Adipocyte (in vitro differentiated cells): ENCODE measurements at regions not wholly inside any gene's neighbourhood (a gene's known extent, or its start where the extent isn't known, plus 50 kb on each side); places are given as distances from the start of the nearest gene placed in this dataset.
A peak's percentile ranks its signal among the peaks of the same experiment; 100 is the strongest.

Experiments
- DNase-seq: peaks from one replicate; pipeline ENCODE4 v3.0.0-alpha.2; 2015; ENCODE audit warnings: low read depth
- H3K27me3 ChIP-seq: replicated peaks from 2 replicates; pipeline ENCODE4 v1.7.0; 2013; ENCODE audit warnings: mild to moderate bottlenecking, low read length, moderate library complexity; ENCODE audit not compliant: control insufficient read depth, insufficient read depth
- H3K36me3 ChIP-seq: 2 replicates; pipeline ENCODE4 v1.7.0; 2013; ENCODE audit warnings: low read length, mild to moderate bottlenecking, moderate library complexity; ENCODE audit not compliant: control insufficient read depth, insufficient read depth, severe bottlenecking
- H3K4me1 ChIP-seq: 2 replicates; pipeline ENCODE4 v1.7.0; 2013; ENCODE audit warnings: mild to moderate bottlenecking, low read length, moderate library complexity; ENCODE audit not compliant: control insufficient read depth, insufficient read depth
- H3K4me3 ChIP-seq: 2 replicates; pipeline ENCODE4 v1.7.0; 2013; ENCODE audit warnings: mild to moderate bottlenecking, low read length, moderate library complexity
- H3K9ac ChIP-seq: 2 replicates; pipeline ENCODE4 v1.7.0; 2013; ENCODE audit warnings: mild to moderate bottlenecking, low read length, moderate library complexity
- H3K9me3 ChIP-seq: 2 replicates; pipeline ENCODE4 v1.7.0; 2013; ENCODE audit warnings: mild to moderate bottlenecking, low read length, moderate library complexity; ENCODE audit not compliant: control insufficient read depth

GRCh38 chr1:75984781-75985180, 52.6 kb upstream of the ASB17 start:
- no peak for DNase-seq
- Histone ChIP-seq H3K27me3 (peaks cover 14% of the 10 kb centered on the region), H3K4me1 (no peaks in the 10 kb centered on the region), H3K4me3 (no peak overlapping the region), H3K36me3 (no peaks in the 10 kb centered on the region), H3K9me3 (peaks cover 8% of the 10 kb centered on the region), H3K9ac (no peak overlapping the region)

- Histone ChIP-seq H3K4me3 (no peak overlapping the region), H3K27me3 (peaks cover 19% of the 10 kb centered on the region), H3K9ac (no peak overlapping the region), H3K4me1 (no peaks in the 10 kb centered on the region), H3K9me3 (peaks cover 8% of the 10 kb centered on the region), H3K36me3 (no peaks in the 10 kb centered on the region)
- peak; percentile 65 for DNase-seq
Observed at GRCh38 chr1:75985827-75986226, 53.6 kb upstream of the ASB17 start.

- DNase-seq = no peak
- no peaks in the 10 kb centered on the region for H3K36me3 ChIP-seq
- peaks cover 8% of the 10 kb centered on the region for H3K9me3 ChIP-seq
- no peak overlapping the region for H3K9ac ChIP-seq
- H3K27me3 ChIP-seq = peaks cover 19% of the 10 kb centered on the region
- no peaks in the 10 kb centered on the region for H3K4me1 ChIP-seq
- no peak overlapping the region for H3K4me3 ChIP-seq
Observed at GRCh38 chr1:75986478-75986877, 54.3 kb upstream of the ASB17 start.

GRCh38 chr1:75989121-75989520, 56.9 kb upstream of the ASB17 start:
- H3K9me3 ChIP-seq = peaks cover 4% of the 10 kb centered on the region
- DNase-seq = no peak
- peaks cover 19% of the 10 kb centered on the region for H3K27me3 ChIP-seq
- no peak overlapping the region for H3K4me3 ChIP-seq
- no peak overlapping the region for H3K9ac ChIP-seq
- no peaks in the 10 kb centered on the region for H3K4me1 ChIP-seq
- H3K36me3 ChIP-seq = no peaks in the 10 kb centered on the region

GRCh38 chr1:75990686-75991085, 58.5 kb upstream of the ASB17 start:
- Histone ChIP-seq H3K9ac (no peak overlapping the region), H3K27me3 (peaks cover 19% of the 10 kb centered on the region), H3K36me3 (no peaks in the 10 kb centered on the region), H3K4me1 (no peaks in the 10 kb centered on the region), H3K9me3 (no peaks in the 10 kb centered on the region), H3K4me3 (no peak overlapping the region)
- no peak for DNase-seq

GRCh38 chr1:75991497-75992114, 59.4 kb upstream of the ASB17 start:
- Histone ChIP-seq H3K9me3 (no peaks in the 10 kb centered on the region), H3K36me3 (no peaks in the 10 kb centered on the region), H3K9ac (no peak overlapping the region), H3K4me3 (no peak overlapping the region), H3K27me3 (peaks cover 19% of the 10 kb centered on the region), H3K4me1 (no peaks in the 10 kb centered on the region)
- peak; percentile 96 for DNase-seq

- no peak overlapping the region for H3K4me3 ChIP-seq
- H3K36me3 ChIP-seq = no peaks in the 10 kb centered on the region
- peaks cover 19% of the 10 kb centered on the region for H3K27me3 ChIP-seq
- H3K4me1 ChIP-seq = no peaks in the 10 kb centered on the region
- H3K9ac ChIP-seq = no peak overlapping the region
- H3K9me3 ChIP-seq = no peaks in the 10 kb centered on the region
- DNase-seq = no peak
Observed at GRCh38 chr1:75992312-75992711, 60.1 kb upstream of the ASB17 start.

GRCh38 chr1:75993661-75994060, 61.5 kb upstream of the ASB17 start:
- H3K27me3 ChIP-seq = peaks cover 16% of the 10 kb centered on the region
- H3K4me1 ChIP-seq = no peaks in the 10 kb centered on the region
- no peak for DNase-seq
- no peak overlapping the region for H3K9ac ChIP-seq
- no peaks in the 10 kb centered on the region for H3K9me3 ChIP-seq
- H3K4me3 ChIP-seq = no peak overlapping the region
- H3K36me3 ChIP-seq = no peaks in the 10 kb centered on the region

- Histone ChIP-seq H3K4me1 (no peaks in the 10 kb centered on the region), H3K9me3 (no peaks in the 10 kb centered on the region), H3K4me3 (no peak overlapping the region), H3K36me3 (no peaks in the 10 kb centered on the region), H3K27me3 (no peaks in the 10 kb centered on the region), H3K9ac (no peak overlapping the region)
- peak; percentile 61 for DNase-seq
Observed at GRCh38 chr1:75996196-75996595, 64.0 kb upstream of the ASB17 start.

- H3K9ac ChIP-seq = no peak overlapping the region
- H3K4me3 ChIP-seq = no peak overlapping the region
- DNase-seq = no peak
- H3K9me3 ChIP-seq = no peaks in the 10 kb centered on the region
- H3K4me1 ChIP-seq = no peaks in the 10 kb centered on the region
- H3K27me3 ChIP-seq = peaks cover 5% of the 10 kb centered on the region
- H3K36me3 ChIP-seq = no peaks in the 10 kb centered on the region
Observed at GRCh38 chr1:75999034-75999433, 66.8 kb upstream of the ASB17 start.

- DNase-seq = no peak
- H3K4me1 ChIP-seq = peaks cover 15% of the 10 kb centered on the region
- H3K27me3 ChIP-seq = peaks cover 5% of the 10 kb centered on the region
Observed at GRCh38 chr1:76003946-76004345, 70.6 kb upstream of the ST6GALNAC3 start.

GRCh38 chr1:76005765-76006164, 68.8 kb upstream of the ST6GALNAC3 start:
- Histone ChIP-seq H3K9ac (no peak overlapping the region), H3K4me3 (no peak overlapping the region), H3K4me1 (peaks cover 15% of the 10 kb centered on the region), H3K27me3 (peaks cover 5% of the 10 kb centered on the region), H3K36me3 (no peaks in the 10 kb centered on the region), H3K9me3 (no peaks in the 10 kb centered on the region)
- DNase-seq = peak; percentile 11

More at GRCh38 chr1:76003946-76004345, 70.6 kb upstream of the ST6GALNAC3 start:
- Histone ChIP-seq H3K36me3 (no peaks in the 10 kb centered on the region), H3K9me3 (no peaks in the 10 kb centered on the region), H3K4me3 (no peak overlapping the region), H3K9ac (no peak overlapping the region)
